Activated CD4-positive, CD25-positive, alpha-beta regulatory T cell treated with anti-CD3 and anti-CD28 coated beads, Interleukin-2, amount 50 U/mL, for 16 hours (primary cell): ENCODE measurements at regions not wholly inside any gene's neighbourhood (a gene's known extent, or its start where the extent isn't known, plus 50 kb on each side); places are given as distances from the start of the nearest gene placed in this dataset.
"Not testable (repeated sequence)": the region's sequence is repeated elsewhere in the genome, so short reads cannot be mapped to it uniquely, and the experiment has no call there.

Experiments used
- DNase-seq: peaks from one replicate; pipeline ENCODE4 v3.0.0-alpha.2; 2020; ENCODE audit warnings: low read depth, low spot score

- DNase-seq = no peak
Observed at GRCh38 chr1:221886311-221886710, 144.4 kb upstream of the DUSP10 start.

DNA sequence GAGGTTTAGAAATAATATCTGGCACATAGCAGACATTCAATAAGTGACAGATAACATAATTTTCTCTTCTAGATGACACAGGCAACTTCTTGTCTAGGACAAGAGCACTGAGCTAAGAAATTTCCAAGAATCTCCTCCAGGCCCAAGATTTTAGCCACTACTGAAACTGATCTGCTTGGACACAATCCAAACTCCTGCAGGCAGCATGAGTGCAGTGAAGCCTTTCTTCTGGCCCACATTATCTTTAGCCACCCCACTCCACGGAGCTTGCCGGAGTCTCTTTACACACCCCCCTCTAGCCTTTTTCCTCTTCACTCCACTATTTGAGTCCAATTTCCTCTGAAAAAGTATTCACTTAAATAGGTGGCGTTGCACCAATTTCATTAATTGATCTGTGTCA is 142.9 kb upstream of the DUSP10 start:
- no peak for DNase-seq

- DNase-seq = no peak
Observed at GRCh38 chr1:221881805-221882581, 140.1 kb upstream of the DUSP10 start.

DNA sequence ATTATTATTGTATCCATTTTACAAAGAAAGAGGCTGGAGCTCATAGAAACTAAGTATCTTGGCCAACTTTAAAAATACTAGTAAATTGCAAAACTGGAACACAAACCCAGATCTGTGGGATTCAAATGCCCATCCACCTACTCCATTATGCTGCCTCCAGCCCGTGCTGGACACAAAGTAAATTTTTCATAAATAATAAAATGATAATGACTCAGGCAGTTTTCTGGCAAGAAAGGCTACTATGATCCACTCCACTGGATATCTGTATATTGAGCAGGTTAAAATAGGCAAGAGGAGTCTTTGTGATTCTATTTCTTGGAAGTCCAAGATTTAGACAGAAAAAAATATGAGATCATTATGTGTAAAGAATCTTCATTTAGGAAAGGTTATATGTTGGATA is 138.3 kb upstream of the DUSP10 start:
- DNase-seq = no peak

DNA sequence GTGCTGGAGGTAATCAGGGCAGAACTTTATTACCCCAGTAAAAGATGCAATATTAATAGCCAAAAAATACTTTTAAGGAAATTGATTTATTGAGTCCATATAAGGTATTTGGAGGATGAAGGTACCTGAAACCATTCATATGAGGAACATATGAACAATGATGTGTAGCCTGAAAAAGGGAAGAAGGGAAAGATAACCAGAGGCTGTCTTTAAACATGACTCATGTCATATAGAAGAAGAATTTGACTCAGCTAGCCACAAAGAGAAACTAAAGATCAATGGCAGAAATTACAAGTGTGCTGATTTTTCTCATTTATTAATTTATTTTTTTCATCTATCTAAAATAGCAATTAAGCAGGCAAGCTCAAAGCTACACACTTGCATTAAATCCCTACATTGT is 136.2 kb upstream of the DUSP10 start:
- no peak for DNase-seq

- no peak for DNase-seq
Observed at GRCh38 chr1:221877311-221877710, 135.4 kb upstream of the DUSP10 start.

- no peak for DNase-seq
Observed at GRCh38 chr1:221875004-221875330, 133.1 kb upstream of the DUSP10 start.

DNA sequence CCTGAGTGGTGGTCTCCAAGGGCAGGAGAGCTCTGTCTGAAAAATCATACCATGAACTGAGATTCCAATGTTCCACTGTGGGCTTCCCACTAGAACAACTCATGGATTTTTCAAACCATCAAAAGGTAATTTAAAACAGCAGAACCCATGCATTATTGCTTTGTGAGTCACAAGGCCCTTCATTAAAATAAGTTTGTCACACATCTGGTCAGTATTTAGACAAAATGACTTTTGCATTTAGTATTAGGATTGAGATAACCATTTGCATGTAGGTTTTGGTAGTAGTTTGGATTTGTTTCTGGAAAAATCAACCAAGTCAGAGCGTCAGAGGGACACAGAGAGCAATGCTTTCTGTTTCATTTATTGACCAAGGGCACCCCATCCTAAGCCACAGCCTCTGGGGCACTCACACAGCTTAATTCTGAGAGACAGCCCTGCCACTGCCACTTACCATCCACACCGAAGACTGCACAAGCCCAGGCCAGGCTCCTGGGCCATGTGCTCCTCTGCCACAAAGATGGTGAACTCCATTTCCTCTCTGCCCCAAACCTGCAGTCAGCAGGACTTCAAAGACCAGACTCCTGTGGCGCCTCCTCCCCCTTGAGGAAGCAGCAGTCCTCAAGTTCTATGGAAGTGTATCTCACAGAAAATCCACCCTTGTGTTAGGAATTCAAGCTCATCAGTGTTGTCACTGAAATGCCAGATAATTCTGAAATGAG is 132.6 kb upstream of the DUSP10 start:
- no peak for DNase-seq

DNA sequence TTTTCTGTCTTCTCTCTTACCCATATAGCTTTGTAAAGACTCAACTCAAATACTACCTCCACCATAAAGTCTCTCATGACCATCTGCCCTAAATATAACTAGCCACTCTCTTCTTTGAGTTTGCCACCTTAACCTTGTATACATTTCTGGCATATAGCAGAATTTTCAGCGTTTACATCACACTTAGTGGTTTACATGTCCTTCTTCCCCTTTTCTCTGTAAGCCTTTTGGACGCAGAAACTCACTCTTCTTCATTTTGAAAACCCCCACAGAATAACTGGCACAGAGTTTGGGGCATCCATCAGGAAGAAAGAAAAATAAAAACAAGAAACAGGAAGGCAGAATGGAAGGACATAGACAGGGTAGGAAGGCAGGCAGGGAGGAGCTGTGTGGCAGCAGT is 131.8 kb upstream of the DUSP10 start:
- DNase-seq = no peak

- DNase-seq = no peak
Observed at GRCh38 chr1:221871056-221871455, 129.2 kb upstream of the DUSP10 start.

- no peak for DNase-seq
Observed at GRCh38 chr1:221869779-221870178, 127.9 kb upstream of the DUSP10 start.

GRCh38 chr1:221868593-221869303 is 126.9 kb upstream of the DUSP10 start:
- no peak for DNase-seq

- no peak for DNase-seq
Observed at GRCh38 chr1:221867003-221867402, 125.1 kb upstream of the DUSP10 start.

DNA sequence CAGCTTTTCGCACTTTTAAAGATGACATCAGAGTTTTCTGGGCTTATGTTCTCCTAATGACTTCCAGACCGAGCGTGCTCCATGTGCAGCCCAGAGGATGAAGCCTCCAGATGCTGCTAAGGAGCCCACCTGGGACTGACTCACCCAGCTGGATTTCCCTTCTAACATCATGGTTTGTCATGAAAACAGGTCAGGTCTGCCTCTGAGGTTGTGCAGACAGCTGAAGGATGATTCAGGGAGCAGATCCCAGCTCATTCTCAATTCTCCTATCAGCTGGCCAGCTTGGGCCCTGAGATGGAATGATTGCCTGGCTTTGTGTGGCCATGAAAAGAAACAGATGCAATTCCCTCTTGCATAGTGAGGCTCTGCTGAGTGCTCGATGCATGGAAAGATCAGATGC is 123.9 kb upstream of the DUSP10 start:
- no peak for DNase-seq

GRCh38 chr1:221863635-221864034 is 121.7 kb upstream of the DUSP10 start:
- DNase-seq = no peak

- DNase-seq = no peak
Observed at GRCh38 chr1:221862971-221863370, 121.1 kb upstream of the DUSP10 start.

DNA sequence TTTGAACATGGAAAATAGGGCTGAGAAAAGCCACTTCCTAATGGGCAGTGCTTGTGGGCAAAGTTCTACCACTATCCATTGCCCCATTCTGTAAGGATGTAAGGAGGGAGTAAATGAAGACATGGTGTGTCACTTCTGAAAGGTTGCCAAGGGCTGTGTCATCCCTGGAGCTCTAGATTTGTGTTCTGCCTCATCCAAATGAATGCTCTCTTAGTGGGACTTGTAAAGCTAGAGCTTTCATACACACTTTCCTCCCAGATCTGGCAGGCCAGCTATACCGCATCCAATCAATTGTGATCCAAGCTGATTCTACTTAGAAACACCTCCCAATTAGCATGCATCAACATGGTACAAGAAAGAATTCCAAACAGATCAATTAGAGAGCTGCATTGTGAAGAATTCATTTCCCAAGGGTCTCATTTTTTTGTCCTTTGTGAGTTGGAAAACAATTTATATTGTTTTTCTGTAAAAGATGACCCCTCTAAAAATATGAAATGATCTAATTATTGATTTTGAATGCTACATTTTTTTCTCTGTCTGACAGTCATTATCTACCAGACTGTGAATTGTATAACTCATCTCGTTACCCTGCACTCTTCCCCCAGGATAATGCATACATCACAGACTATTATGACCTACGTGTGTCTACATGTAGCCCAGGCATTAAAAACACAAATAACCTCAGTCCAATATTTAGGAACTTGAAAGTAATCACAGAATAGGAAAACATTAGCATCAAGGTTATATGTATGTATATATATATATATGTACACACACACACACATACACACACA is 117.1 kb upstream of the DUSP10 start:
- no peak for DNase-seq

DNA sequence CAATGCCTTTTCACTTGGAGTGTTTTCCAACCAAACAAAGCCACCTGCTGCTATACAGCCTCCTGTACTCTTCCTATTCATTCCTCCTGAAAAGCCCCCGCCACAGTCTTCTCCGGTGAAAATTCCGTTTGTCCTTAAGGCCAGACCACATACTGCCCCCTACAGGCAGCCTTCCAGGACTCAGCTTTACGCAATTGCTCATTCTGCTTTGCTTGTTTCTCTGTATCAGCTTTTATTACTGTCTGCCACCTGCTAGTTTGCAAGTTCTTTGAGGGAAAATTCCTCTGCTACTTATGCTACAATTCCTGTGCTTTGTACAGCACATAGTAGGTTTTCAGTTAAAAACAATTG is 115.2 kb upstream of the DUSP10 start:
- not testable (repeated sequence) for DNase-seq

GRCh38 chr1:221856228-221857093 is 114.6 kb upstream of the DUSP10 start:
- no peak for DNase-seq

DNA sequence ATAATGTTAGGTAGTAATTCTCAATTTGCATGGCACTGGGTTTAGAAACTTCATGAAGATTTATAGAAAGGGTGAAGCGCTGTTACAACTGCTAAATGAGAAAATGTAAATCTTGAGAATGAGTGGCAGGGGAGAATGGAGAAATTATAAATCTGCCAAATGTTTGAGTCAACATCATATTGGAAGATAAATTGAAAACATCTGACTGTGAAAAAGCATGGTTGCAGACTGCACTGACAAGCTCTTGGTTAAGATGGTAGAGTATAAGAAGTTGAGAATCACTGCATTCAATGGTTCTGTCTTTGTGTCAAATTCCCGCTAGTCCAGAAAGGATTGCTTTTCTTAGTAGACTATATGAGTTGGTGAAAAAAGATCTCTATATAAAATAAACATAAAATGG is 113.3 kb upstream of the DUSP10 start:
- no peak for DNase-seq

DNA sequence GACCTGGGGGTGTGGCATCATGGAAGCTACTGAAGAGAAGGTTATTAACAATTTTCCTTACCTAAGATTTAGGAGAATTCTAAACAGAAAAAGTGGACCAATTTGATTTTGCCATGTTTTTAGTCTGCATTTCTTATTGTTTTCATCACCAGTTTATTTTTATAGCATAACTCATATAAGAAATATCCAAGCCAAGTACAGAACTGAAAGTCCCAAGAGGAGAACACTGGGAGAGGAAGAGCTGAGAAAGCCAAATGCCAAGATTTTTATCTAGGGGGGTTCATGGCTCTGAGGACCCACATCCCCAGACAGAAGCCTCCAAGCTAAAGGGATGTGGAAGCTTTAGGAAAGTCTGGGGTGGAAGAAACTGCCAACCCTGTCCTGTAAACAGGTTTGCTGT is 109.4 kb upstream of the DUSP10 start:
- DNase-seq = no peak
